GM19328 (cell line): ENCODE measurements at regions not wholly inside any gene's neighbourhood (a gene's known extent, or its start where the extent isn't known, plus 50 kb on each side); places are given as distances from the start of the nearest gene placed in this dataset.

ENCODE experiments used
- ATAC-seq: cut with Tn5 transposase; IDR thresholded peaks from one replicate; pipeline ENCODE4 v1.9.1; 2021; ENCODE audit warnings: mild to moderate bottlenecking, moderate library complexity; ENCODE audit not compliant: unreplicated experiment

GRCh38 chr2:7774481-7774880, 857.3 kb downstream of the RNF144A start:
- ATAC-seq: no peak

DNA sequence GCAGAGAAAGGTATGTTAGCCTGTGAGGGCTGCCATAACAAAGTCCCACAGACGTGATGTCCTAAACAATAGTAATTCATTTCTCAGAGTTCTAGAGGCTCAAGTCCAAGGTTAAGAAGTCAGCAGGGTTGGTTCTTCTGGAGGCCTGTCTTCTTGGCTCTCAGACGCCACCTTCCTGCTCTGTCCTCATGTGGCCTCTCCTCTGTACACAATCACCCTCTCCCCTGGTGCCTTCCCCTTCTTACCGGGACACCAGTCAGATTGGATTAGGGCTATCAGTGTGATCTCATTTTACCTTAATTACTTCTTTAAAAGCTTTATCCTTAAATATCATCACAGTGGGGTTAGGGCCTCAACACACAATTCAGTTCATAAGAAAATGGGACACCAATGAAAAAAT, 860.5 kb downstream of the RNF144A start:
- ATAC-seq: no peak

- no peak for ATAC-seq
These were observed 863.1 kb downstream of the RNF144A start for GRCh38 chr2:7780321-7780720.

GRCh38 chr2:7785700-7786099, 868.5 kb downstream of the RNF144A start:
- ATAC-seq: no peak

GRCh38 chr2:7788736-7789135, 871.5 kb downstream of the RNF144A start:
- no peak for ATAC-seq

- ATAC-seq: no peak
These were observed 874.9 kb downstream of the RNF144A start for GRCh38 chr2:7792031-7792651.

DNA sequence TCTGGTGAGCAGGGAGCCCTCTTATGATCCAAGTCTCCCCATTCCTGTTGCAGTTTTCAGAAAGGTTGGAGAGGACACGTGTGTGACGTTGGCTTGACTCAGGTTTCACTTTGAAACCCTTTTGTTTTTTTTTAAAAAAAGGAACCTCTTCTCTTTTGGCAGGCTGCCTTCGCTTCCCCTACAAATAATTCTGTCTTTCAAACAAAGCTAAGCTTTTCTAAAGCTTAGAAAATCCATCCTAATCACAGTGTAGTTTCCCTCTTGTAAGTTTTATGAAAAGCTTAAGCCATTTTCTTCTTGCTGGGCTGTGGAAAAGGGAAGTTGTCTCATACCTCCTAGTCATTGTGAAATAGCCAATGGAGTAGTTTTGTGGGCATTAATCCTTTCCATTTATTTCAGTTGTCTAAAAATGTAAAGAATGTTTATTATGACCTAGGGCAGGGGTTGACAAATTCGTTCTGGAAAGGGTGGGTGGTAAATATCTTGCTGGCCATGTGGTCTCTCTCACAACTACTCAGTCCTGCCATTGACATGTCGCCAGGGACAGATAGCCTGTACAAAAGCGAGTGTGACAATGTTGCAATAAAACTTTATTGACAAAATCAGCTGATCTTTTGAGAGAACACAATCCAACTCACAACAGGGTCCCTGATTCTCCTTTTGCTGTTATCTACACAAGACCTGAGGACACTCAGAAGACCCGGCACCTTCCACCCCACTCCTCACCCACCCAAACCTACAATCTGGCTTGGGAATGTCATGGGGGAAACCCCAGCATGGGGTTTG, 878.8 kb downstream of the RNF144A start:
- ATAC-seq: no peak

- no peak for ATAC-seq
These were observed 881.8 kb upstream of the ID2 start for GRCh38 chr2:7800031-7800430.

DNA sequence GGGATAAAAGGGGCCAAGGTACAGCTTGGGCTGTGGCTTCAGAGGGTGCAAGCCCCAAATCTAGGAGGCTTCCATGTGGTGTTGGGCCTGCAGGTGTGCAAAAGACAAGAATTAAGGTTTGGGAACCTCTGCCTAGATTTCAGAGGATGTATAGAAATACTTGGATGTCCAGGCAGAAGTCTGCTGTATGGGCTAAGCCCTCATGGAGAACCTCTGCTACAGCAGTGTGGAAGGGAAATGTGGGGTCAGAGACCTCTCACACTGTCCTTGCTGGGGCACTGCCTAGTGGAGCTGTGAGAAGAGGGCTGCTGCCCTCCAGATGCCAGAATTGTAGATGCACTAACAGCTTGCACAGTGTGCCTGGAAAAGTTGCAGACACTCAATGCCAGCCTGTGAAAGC, 880.6 kb upstream of the ID2 start:
- no peak for ATAC-seq

DNA sequence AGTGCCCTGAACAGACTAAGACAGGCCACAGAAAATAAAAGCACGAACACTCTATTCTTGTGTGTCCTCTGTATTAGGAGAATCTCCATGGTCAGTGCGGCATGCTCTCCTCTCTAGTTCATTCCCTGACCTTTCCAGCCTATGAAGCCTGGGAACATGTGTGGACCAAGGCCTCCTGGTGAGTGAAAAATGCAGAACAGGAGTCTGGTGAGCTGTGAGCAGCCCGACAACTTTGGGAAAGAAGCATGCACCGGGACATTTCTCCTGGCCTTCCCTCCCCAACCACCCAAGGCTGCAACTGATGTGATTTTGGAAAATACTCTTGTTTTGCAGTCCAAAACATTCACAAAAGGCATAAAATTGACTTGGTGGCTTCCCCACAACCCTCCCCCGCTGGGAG, 878.3 kb upstream of the ID2 start:
- no peak for ATAC-seq

- no peak for ATAC-seq
These were observed 872.2 kb upstream of the ID2 start for GRCh38 chr2:7809640-7810039.

GRCh38 chr2:7811073-7811472, 870.8 kb upstream of the ID2 start:
- ATAC-seq: no peak

DNA sequence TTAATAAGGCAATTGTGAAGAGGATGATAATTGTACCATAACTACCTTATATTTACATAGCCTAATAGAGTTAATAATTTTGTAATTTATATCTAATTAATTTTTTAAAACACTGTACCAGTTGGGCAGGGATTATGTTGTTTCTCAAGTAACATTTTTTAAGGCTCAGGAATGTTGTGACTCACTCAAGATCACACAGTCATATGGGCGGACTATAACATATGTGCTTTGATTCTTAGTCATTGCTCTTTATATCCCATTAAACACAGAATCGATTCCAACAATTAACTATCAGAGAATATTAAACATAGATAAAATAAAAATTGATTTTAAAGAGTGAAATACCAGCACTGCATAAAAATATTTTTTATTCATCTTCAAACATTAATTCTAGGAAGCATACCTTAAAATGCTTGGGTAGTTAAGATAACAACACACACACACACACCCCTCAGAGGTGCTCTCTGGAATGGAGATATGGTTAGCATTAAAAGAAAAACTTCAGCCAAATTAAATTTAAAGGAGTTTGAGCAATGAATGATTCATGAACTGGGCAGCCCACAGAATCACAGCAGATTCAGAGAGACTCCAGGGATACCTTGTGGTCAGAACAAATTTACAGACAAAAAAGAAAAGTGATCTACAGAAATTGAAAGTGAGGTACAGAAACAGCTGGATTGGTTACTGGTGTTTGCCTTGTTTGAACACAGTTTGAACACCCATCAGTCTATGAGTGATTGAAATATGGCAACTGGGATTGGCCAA, 869.4 kb upstream of the ID2 start:
- no peak for ATAC-seq

DNA sequence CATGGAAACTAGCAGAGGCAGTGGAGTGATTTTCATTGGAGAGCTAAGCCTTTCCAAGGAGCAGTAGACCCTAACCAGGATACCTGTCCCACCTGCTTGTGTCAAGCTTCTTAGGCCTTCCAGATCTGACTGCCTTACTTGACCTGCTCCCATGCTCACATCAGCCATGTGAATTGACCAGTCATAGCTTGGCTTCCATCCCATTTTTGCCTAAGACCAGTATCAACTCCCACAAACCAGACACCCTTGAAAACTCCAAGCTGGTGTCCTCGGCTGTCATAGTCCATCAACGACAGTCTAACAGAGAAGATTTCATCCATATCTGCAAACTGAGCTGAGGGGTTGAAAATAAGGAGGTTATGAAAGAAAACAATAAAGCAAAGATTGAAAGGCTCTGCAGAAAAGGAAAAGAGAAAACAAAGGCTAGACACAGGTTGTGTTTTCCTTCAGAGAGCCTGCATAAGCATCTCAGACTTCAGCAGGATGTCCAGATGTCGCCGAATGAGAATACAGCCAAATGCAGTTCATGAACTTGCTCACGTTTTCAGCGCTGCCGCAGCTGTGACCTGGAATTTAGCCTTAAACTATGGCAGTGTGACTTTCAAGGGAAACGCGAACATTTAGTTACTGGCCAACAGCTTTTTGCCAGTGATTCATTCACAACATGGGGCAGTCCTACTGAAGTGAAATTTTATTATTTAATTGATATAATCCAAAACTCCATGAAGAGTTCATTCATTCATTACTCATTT, 868.1 kb upstream of the ID2 start:
- ATAC-seq: no peak

DNA sequence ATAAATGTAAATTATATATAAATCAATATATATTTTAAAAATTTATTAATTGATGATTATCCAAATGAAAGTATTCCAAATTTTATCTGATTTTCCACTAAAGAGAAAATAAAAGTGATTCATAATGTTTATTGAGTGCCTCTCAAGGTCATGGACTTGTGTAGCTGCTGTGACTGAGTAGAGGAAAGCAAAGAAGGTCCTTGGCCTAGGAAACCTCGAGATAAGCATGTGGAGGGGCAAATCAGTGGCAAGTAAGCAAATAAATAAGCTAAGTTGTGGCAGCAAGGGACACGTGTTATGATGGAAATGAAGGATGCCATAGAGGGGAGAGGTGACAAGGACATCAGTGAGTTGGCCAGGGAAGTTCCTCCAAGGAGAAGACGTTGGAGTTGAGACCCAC, 866.1 kb upstream of the ID2 start:
- no peak for ATAC-seq

- ATAC-seq: no peak
These were observed 865.6 kb upstream of the ID2 start for GRCh38 chr2:7816233-7816632.

DNA sequence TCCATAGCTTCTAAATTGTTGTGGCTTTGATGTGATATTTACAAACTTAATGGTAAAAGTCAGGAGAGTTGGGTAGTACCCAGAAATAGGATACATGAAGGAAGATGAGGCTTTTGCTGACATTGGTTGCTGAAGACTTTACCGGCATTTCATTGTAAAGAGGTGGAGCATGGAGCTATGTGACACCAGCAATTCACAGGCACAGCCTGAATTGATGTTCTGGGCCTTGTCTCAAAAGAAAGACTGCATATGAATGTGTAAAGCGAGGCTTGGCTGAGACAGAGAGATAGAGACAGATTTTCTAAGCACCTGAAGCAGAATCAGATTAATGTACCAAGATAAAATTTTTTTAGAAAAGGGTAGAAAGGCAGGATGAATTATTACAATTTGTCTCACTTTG, 864.9 kb upstream of the ID2 start:
- ATAC-seq: no peak

- ATAC-seq: no peak
These were observed 862.5 kb upstream of the ID2 start for GRCh38 chr2:7819316-7819715.

- no peak for ATAC-seq
These were observed 862.0 kb upstream of the ID2 start for GRCh38 chr2:7819850-7820249.

DNA sequence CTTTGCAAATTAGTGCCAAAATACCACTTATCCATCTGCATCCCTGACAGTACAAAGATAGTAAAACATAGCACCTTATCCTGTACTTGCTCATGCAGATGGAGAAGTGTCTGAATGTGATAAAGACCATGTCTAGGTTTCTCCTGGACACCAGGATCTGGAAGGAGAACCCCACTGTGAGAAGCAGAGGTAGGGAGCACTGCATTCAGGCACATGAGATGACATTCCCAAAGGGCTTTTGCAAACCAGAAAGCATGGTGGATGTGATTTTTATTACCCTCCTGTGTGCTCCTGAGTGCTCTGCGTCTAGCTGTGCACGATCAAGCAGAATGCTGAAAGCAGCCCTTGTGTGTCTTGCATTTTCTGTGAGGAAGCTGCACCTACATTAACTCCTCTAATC, 857.6 kb upstream of the ID2 start:
- ATAC-seq: no peak

GRCh38 chr2:7825591-7826312, 856.1 kb upstream of the ID2 start:
- ATAC-seq: peak; percentile 54
